OCI-LY1 (cell line): ENCODE measurements at regions not wholly inside any gene's neighbourhood (a gene's known extent, or its start where the extent isn't known, plus 50 kb on each side); places are given as distances from the start of the nearest gene placed in this dataset.

ENCODE experiments used
- H2AFZ ChIP-seq: fragments of 200-600 bp; sonication (generic), shearing (Covaris generic); 2 replicates; pipeline ENCODE4 v1.6.0; 2014; ENCODE audit warnings: antibody characterized with exemption, mild to moderate bottlenecking, low read length
- H3F3A ChIP-seq: fragments of 200-600 bp; sonication (generic), shearing (Covaris generic); 2 replicates; pipeline ENCODE4 v1.6.0; 2014; ENCODE audit warnings: mild to moderate bottlenecking, antibody characterized with exemption, low read length, moderate library complexity; ENCODE audit not compliant: insufficient read depth
- H3K27ac ChIP-seq: fragments of 200-600 bp; sonication (generic); 2 replicates; pipeline ENCODE4 v1.5.1; 2014; ENCODE audit warnings: low read length, mixed run types, mild to moderate bottlenecking, low read depth; ENCODE audit not compliant: poor library complexity, severe bottlenecking
- H3K27me3 ChIP-seq: fragments of 200-600 bp; sonication (generic); 2 replicates; pipeline ENCODE4 v1.6.0; 2014; ENCODE audit warnings: antibody characterized with exemption, mild to moderate bottlenecking, low read length, moderate library complexity; ENCODE audit not compliant: insufficient read depth
- H3K36me3 ChIP-seq: fragments of 200-600 bp; sonication (generic); 2 replicates; pipeline ENCODE4 v1.6.1; 2014; ENCODE audit warnings: mild to moderate bottlenecking, antibody characterized with exemption, low read length, moderate library complexity, mixed read lengths; ENCODE audit not compliant: insufficient read depth
- H3K4me1 ChIP-seq: fragments of 200-600 bp; sonication (generic); 2 replicates; pipeline ENCODE4 v1.5.1; 2014; ENCODE audit warnings: mild to moderate bottlenecking, low read length, moderate library complexity; ENCODE audit not compliant: insufficient read depth, severe bottlenecking
- H3K4me2 ChIP-seq: fragments of 200-600 bp; sonication (generic), shearing (Covaris generic); 2 replicates; pipeline ENCODE4 v1.6.1; 2014; ENCODE audit warnings: low read length
- H3K4me3 ChIP-seq: fragments of 200-600 bp; sonication (generic); 2 replicates; pipeline ENCODE4 v1.5.1; 2014; ENCODE audit warnings: low read length, low read depth, mild to moderate bottlenecking, mixed read lengths; ENCODE audit not compliant: poor library complexity, severe bottlenecking
- H3K79me2 ChIP-seq: fragments of 200-600 bp; shearing (Covaris generic); 2 replicates; pipeline ENCODE4 v1.6.1; 2016; ENCODE audit warnings: mixed run types, low read length, mixed read lengths; ENCODE audit not compliant: insufficient read depth
- H3K9ac ChIP-seq: fragments of 200-600 bp; sonication (generic), shearing (Covaris generic); 2 replicates; pipeline ENCODE4 v1.6.1; 2014; ENCODE audit warnings: mild to moderate bottlenecking, low read length, mixed read lengths
- H3K9me2 ChIP-seq: fragments of 200-600 bp; sonication (generic), shearing (Covaris generic); 2 replicates; pipeline ENCODE4 v1.6.1; 2014; ENCODE audit warnings: low read depth, mild to moderate bottlenecking, low read length, mixed read lengths
- H3K9me3 ChIP-seq: fragments of 200-600 bp; shearing (Covaris generic); 2 replicates; pipeline ENCODE4 v1.6.1; 2014; ENCODE audit warnings: low read length, mixed read lengths
- H4K20me1 ChIP-seq: fragments of 200-600 bp; sonication (generic), shearing (Covaris generic); 2 replicates; pipeline ENCODE4 v1.6.0; 2016; ENCODE audit warnings: mild to moderate bottlenecking, low read length; ENCODE audit not compliant: insufficient read depth
- EZH2 ChIP-seq: fragments of 200-600 bp; sonication (generic), shearing (Covaris generic); IDR thresholded peaks from 2 replicates; pipeline ENCODE4 v1.8.0; 2017; ENCODE audit warnings: borderline replicate concordance, mixed run types, mild to moderate bottlenecking, antibody characterized with exemption, low read length, moderate library complexity, mixed read lengths
- TF ChIP-seq, protein P1 (sequence below): fragments of 200-600 bp; sonication (generic), shearing (Covaris generic); IDR thresholded peaks from 2 replicates; pipeline ENCODE4 v1.5.1; 2017; ENCODE audit warnings: mild to moderate bottlenecking, antibody characterized with exemption, low read length, moderate library complexity, mixed read lengths

- no peaks in the 10 kb centered on the region for H3K79me2 ChIP-seq
Observed at GRCh38 chr10:125575843-125576242, 107.1 kb downstream of the TEX36 start.

DNA sequence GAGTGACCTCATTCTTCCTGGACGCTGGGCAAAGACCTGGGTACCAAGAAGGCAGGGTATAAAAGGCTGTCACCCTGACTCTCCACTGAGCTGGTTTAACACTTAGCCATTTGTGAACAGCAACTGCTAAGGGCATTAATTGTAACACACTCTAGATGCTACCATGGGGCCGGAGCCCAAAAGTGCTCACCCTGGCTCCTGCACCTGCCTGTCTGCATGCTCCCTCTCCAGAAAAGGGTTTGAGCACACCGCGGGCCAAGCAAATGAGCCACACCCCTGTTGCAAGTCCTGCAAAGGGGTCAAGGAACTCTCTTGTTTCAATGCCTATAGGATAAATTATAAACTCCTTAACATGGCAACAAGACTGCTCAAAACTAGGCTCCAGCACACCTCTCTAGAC lies 114.8 kb downstream of the TEX36 start:
- no peak for TF ChIP-seq EZH2
- TF ChIP-seq, protein P1, sequence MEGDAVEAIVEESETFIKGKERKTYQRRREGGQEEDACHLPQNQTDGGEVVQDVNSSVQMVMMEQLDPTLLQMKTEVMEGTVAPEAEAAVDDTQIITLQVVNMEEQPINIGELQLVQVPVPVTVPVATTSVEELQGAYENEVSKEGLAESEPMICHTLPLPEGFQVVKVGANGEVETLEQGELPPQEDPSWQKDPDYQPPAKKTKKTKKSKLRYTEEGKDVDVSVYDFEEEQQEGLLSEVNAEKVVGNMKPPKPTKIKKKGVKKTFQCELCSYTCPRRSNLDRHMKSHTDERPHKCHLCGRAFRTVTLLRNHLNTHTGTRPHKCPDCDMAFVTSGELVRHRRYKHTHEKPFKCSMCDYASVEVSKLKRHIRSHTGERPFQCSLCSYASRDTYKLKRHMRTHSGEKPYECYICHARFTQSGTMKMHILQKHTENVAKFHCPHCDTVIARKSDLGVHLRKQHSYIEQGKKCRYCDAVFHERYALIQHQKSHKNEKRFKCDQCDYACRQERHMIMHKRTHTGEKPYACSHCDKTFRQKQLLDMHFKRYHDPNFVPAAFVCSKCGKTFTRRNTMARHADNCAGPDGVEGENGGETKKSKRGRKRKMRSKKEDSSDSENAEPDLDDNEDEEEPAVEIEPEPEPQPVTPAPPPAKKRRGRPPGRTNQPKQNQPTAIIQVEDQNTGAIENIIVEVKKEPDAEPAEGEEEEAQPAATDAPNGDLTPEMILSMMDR, result no peak
- no peaks in the 10 kb centered on the region for H3K9me2 ChIP-seq
- no peak overlapping the region for H2AFZ ChIP-seq
- H3K9ac ChIP-seq, result no peak overlapping the region
- H3K4me1 ChIP-seq, result no peaks in the 10 kb centered on the region
- H3K9me3 ChIP-seq, result no peaks in the 10 kb centered on the region
- H4K20me1 ChIP-seq, result no peaks in the 10 kb centered on the region
- no peaks in the 10 kb centered on the region for H3K36me3 ChIP-seq
- H3K27ac ChIP-seq, result no peak overlapping the region
- H3K79me2 ChIP-seq, result no peaks in the 10 kb centered on the region
- H3K4me3 ChIP-seq, result no peak overlapping the region
- no peaks in the 10 kb centered on the region for H3K27me3 ChIP-seq
- no peak overlapping the region for H3K4me2 ChIP-seq
- H3F3A ChIP-seq, result no peaks in the 10 kb centered on the region

More at GRCh38 chr10:125575843-125576242, 107.1 kb downstream of the TEX36 start:
- no peak overlapping the region for H3K4me3 ChIP-seq
- H3K4me1 ChIP-seq, result no peaks in the 10 kb centered on the region
- H4K20me1 ChIP-seq, result no peaks in the 10 kb centered on the region
- no peak overlapping the region for H3K9ac ChIP-seq
- no peak for TF ChIP-seq EZH2
- TF ChIP-seq, protein P1, result no peak
- no peak overlapping the region for H3K4me2 ChIP-seq
- H3K27ac ChIP-seq, result no peak overlapping the region
- no peaks in the 10 kb centered on the region for H3K27me3 ChIP-seq
- no peaks in the 10 kb centered on the region for H3F3A ChIP-seq
- H3K9me2 ChIP-seq, result no peaks in the 10 kb centered on the region
- no peak overlapping the region for H2AFZ ChIP-seq
- no peaks in the 10 kb centered on the region for H3K36me3 ChIP-seq
- no peaks in the 10 kb centered on the region for H3K9me3 ChIP-seq

GRCh38 chr10:125567529-125567928 lies 115.4 kb downstream of the TEX36 start:
- Histone ChIP-seq H3K27me3 (no peaks in the 10 kb centered on the region), H2AFZ (no peak overlapping the region), H3K4me2 (no peak overlapping the region), H3K9me2 (no peaks in the 10 kb centered on the region), H3F3A (no peaks in the 10 kb centered on the region), H3K79me2 (no peaks in the 10 kb centered on the region), H3K27ac (no peak overlapping the region), H3K4me3 (no peak overlapping the region), H3K9ac (no peak overlapping the region), H3K36me3 (no peaks in the 10 kb centered on the region), H3K9me3 (no peaks in the 10 kb centered on the region), H3K4me1 (no peaks in the 10 kb centered on the region), H4K20me1 (no peaks in the 10 kb centered on the region)
- TF ChIP-seq, protein P1, result no peak
- TF ChIP-seq EZH2, result no peak
